RWPE1 (cell line): ENCODE measurements at regions not wholly inside any gene's neighbourhood (a gene's known extent, or its start where the extent isn't known, plus 50 kb on each side); places are given as distances from the start of the nearest gene placed in this dataset.
A peak's percentile ranks its signal among the peaks of the same experiment; 100 is the strongest.

ENCODE experiments used
- CTCF ChIA-PET: fragments of 350-600 bp; sonication (Branson Sonifier 250); formaldehyde crosslinking; extraction: SDS; loops from one replicate; lab custom pipeline; 2021; lab: Yijun Ruan, JAX
- POLR2A ChIA-PET: fragments of 400-600 bp; formaldehyde crosslinking; extraction: SDS; loops from one replicate; lab custom pipeline; 2020; ENCODE audit warnings: antibody characterized with exemption; ENCODE audit not compliant: low non-redundant PET; lab: Yijun Ruan, JAX
- DNase-seq: peaks from one replicate; pipeline ENCODE4 v3.0.0; 2012; ENCODE audit warnings: low spot score
- H3K27ac ChIP-seq: fragments of 450-650 bp; 2 replicates; pipeline ENCODE4 v1.5.1; 2017
- TF ChIP-seq, protein P1 (sequence below): fragments of 450-650 bp; conservative IDR thresholded peaks from 2 replicates; pipeline ENCODE4 v1.5.1; 2017; ENCODE audit warnings: low read depth, mild to moderate bottlenecking

DNA sequence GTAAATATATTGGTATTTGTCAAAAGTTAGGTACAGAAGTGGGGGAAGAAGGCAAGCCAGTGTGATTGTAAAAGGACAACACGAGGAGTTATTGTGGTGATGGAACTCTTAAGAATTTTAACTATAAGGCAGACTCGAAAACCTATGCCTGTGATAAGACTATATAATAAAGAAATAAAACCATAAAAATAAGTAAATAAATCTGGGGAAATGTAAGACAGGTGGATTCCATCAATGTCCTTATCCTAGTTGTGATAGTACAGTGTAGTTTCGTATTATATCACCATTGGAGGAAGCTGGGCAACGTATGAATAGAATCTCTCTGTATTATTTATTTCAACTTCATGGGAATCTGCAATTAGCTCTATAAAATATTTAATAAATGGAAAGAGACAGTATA, 395.7 kb downstream of the CDC14C start:
- CTCF ChIA-PET, result interaction anchor here (0.7 kb wide), 1 partner anchor 53 kb away, joined by 3 read pairs; no protein-coding TSS in a partner anchor
- DNase-seq, result no peak
- H3K27ac ChIP-seq, result no peak overlapping the region
- POLR2A ChIA-PET, result no interaction called here
- TF ChIP-seq, protein P1, sequence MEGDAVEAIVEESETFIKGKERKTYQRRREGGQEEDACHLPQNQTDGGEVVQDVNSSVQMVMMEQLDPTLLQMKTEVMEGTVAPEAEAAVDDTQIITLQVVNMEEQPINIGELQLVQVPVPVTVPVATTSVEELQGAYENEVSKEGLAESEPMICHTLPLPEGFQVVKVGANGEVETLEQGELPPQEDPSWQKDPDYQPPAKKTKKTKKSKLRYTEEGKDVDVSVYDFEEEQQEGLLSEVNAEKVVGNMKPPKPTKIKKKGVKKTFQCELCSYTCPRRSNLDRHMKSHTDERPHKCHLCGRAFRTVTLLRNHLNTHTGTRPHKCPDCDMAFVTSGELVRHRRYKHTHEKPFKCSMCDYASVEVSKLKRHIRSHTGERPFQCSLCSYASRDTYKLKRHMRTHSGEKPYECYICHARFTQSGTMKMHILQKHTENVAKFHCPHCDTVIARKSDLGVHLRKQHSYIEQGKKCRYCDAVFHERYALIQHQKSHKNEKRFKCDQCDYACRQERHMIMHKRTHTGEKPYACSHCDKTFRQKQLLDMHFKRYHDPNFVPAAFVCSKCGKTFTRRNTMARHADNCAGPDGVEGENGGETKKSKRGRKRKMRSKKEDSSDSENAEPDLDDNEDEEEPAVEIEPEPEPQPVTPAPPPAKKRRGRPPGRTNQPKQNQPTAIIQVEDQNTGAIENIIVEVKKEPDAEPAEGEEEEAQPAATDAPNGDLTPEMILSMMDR, result no peak

DNA sequence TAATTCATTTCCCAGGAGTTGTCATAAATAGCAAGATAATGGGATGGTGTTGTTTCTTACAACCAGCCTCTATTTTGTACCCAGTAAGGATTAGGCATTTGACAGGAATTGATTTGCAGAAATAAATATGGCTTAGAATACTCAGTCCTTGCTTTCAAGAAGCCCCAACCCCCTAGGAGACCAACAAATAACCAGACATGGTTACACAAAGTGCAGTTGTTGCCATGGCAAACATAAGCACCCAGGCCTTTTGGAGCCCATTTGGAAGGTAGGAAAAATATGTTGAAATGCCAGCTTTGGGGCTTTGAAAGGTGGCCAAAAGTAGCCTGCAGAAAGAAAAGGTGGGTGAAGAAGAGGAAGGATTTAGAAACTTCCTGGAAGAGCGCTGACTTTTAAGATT, 397.5 kb downstream of the CDC14C start:
- ChIA-PET CTCF (interaction anchor here (0.6 to 0.7 kb wide), 3 partner anchors 17 to 703 kb away, joined by 3 read pairs; no protein-coding TSS in a partner anchor), POLR2A (no interaction called here)
- DNase-seq, result no peak
- no peak overlapping the region for H3K27ac ChIP-seq
- TF ChIP-seq, protein P1, result no peak

DNA sequence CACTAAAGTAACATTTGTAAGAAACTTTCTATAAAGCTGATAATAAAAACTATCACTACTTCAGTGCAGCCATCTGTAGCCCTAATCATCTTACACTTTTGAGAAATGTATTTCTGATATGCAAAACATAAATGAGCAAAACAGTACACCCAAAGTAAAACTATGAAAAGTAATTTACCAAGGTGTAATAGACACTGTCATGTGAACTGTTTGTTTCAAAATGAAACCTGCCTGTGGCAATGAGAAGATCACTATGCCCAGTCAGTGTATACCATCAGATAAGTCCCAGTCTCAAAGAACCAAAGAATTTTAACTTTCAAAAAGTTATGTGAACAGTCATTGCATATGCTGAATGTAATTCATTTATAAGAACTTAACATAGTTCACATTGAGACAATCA, 398.1 kb downstream of the CDC14C start:
- TF ChIP-seq, protein P1, result no peak
- H3K27ac ChIP-seq, result no peak overlapping the region
- DNase-seq, result no peak
- POLR2A ChIA-PET, result no interaction called here
- CTCF ChIA-PET, result interaction anchor here (0.7 kb wide), 1 partner anchor 284 kb away, joined by 3 read pairs; no protein-coding TSS in a partner anchor

- POLR2A ChIA-PET, result no interaction called here
- TF ChIP-seq, protein P1, result no peak
- CTCF ChIA-PET, result interaction anchor here (0.5 to 1.8 kb wide), 14 partner anchors 10 to 1380 kb away, joined by 3 to 18 read pairs (median 3); no protein-coding TSS in a partner anchor
- DNase-seq, result no peak
- no peak overlapping the region for H3K27ac ChIP-seq
These were observed 399.7 kb downstream of the CDC14C start for GRCh38 chr7:49324040-49324439.

GRCh38 chr7:49324707-49325106, 400.4 kb downstream of the CDC14C start:
- ChIA-PET POLR2A (no interaction called here), CTCF (interaction anchor here (0.5 to 1.8 kb wide), 17 partner anchors 10 to 1380 kb away, joined by 3 to 18 read pairs (median 3); no protein-coding TSS in a partner anchor)
- TF ChIP-seq, protein P1, result peak; percentile 38
- peak; percentile 34 for DNase-seq
- H3K27ac ChIP-seq, result no peak overlapping the region

- no peak overlapping the region for H3K27ac ChIP-seq
- CTCF ChIA-PET, result interaction anchor here (0.7 to 1.8 kb wide), 2 partner anchors 56 to 68 kb away, joined by 3 to 18 read pairs; no protein-coding TSS in a partner anchor
- no peak for DNase-seq
- POLR2A ChIA-PET, result no interaction called here
- TF ChIP-seq, protein P1, result no peak
These were observed 401.2 kb downstream of the CDC14C start for GRCh38 chr7:49325571-49325970.
